GM12891 (cell line): ENCODE measurements at regions not wholly inside any gene's neighbourhood (a gene's known extent, or its start where the extent isn't known, plus 50 kb on each side); places are given as distances from the start of the nearest gene placed in this dataset.

ENCODE experiments used
- POLR2A ChIP-seq: IDR thresholded peaks from 2 replicates; pipeline ENCODE4 v1.6.1; 2011; ENCODE audit warnings: low read depth, low read length, control low read depth
- POLR2AphosphoS5 ChIP-seq: IDR thresholded peaks from 2 replicates; pipeline ENCODE4 v1.6.1; 2011; ENCODE audit warnings: low read depth, low read length, control low read depth
- POU2F2 ChIP-seq: IDR thresholded peaks from 2 replicates; pipeline ENCODE4 v1.6.1; 2011; ENCODE audit warnings: low read depth, mild to moderate bottlenecking, control low read depth, low read length, moderate library complexity
- SPI1 ChIP-seq: IDR thresholded peaks from 2 replicates; pipeline ENCODE4 v1.6.1; 2011; ENCODE audit warnings: low read depth, low read length, control low read depth
- TAF1 ChIP-seq: IDR thresholded peaks from 2 replicates; pipeline ENCODE4 v1.6.1; 2011; ENCODE audit warnings: low read depth, low read length, control low read depth

DNA sequence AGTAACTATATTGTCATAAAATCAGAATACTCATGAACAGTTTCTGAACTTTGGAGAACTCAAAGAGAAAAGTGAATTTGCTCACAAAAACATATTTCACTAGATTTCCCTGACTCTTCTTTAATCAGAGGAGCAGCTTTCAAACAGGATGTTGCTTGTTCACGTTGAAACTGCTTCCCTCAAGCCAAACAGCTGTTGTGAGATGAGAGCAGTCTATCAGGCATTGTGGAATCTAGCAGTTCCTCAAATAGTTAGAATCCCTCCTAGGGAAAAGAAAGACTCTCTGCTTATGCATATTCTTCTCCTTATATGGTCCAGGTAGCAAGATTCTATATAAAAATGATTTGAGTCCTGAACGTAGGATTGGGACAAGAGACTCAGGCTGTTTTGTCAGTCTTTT, 1012.1 kb downstream of the FAM133A start:
- TF ChIP-seq POLR2A, result no peak
- TF ChIP-seq POLR2AphosphoS5, result no peak
- TF ChIP-seq TAF1, result no peak
- TF ChIP-seq SPI1, result no peak
- TF ChIP-seq POU2F2, result no peak
